GM12878 (cell line): ENCODE measurements at regions not wholly inside any gene's neighbourhood (a gene's known extent, or its start where the extent isn't known, plus 50 kb on each side); places are given as distances from the start of the nearest gene placed in this dataset.

ENCODE experiments used
- ATAC-seq: fragments of 200-7000 bp; cut with Tn5 transposase; 3 replicates; pipeline ENCODE4 v1.9.1; 2020; ENCODE audit warnings: mild to moderate bottlenecking, moderate library complexity
- BruUV-seq: library from RNA; stranded (reverse); fragments of 400-500 nt; replicated peaks from 2 replicates; lab custom pipeline; 2021; lab: Mats Ljungman, UMichigan
- CTCF ChIA-PET: fragments of 300-600 bp; sonication (Branson Sonifier 250); formaldehyde crosslinking; extraction: SDS; loops from one replicate; lab custom pipeline; 2021; ENCODE audit warnings: inconsistent platforms; lab: Yijun Ruan, JAX
- POLR2A ChIA-PET: fragments of 350-600 bp; formaldehyde crosslinking; extraction: SDS; loops from one replicate; lab custom pipeline; 2021; ENCODE audit warnings: inconsistent platforms; lab: Charles Lee
- RAD21 ChIA-PET: fragments of 300-600 bp; sonication (Branson Sonifier 250); formaldehyde crosslinking; loops from one replicate; lab custom pipeline; 2023; ENCODE audit warnings: antibody characterized with exemption; ENCODE audit not compliant: unreplicated experiment; lab: Charles Lee
- SMC1A ChIA-PET: fragments of 300-600 bp; sonication (Branson Sonifier 250); formaldehyde crosslinking; loops from one replicate; lab custom pipeline; 2023; ENCODE audit not compliant: unreplicated experiment, uncharacterized antibody; lab: Charles Lee
- DNase-seq: peaks from one replicate; pipeline ENCODE4 v3.0.0-alpha.2; 2011; ENCODE audit warnings: low read depth, low spot score
- FAIRE-seq: peaks from 3 replicates; lab custom pipeline; 2011; peaks lifted over from hg19 to GRCh38; lab: Jason Lieb, UNC
- H2AFZ ChIP-seq: 2 replicates; pipeline ENCODE4 v1.6.0; 2011; ENCODE audit warnings: low read depth, low read length, control low read depth; ENCODE audit not compliant: control insufficient read depth
- H3K27ac ChIP-seq: 2 replicates; pipeline ENCODE4 v1.5.1; 2011; ENCODE audit warnings: control low read depth; ENCODE audit not compliant: control insufficient read depth, insufficient read depth
- H3K27me3 ChIP-seq, 2 experiments: replicated peaks in 1 of 2; 2 replicates each; pipeline versions ENCODE4 v1.6.0 to v1.6.1; 2011; ENCODE audit warnings: low read length in 1 of 2; ENCODE audit not compliant: control insufficient read depth in 2 of 2, insufficient read depth in 2 of 2
- H3K36me3 ChIP-seq, 2 experiments: 2 replicates each; pipeline ENCODE4 v1.5.1; 2011; ENCODE audit warnings: low read length in 1 of 2; ENCODE audit not compliant: control insufficient read depth in 2 of 2, insufficient read depth in 2 of 2
- H3K4me1 ChIP-seq: 2 replicates; pipeline ENCODE4 v1.6.1; 2011; ENCODE audit warnings: mild to moderate bottlenecking, low read length, moderate library complexity, mixed read lengths; ENCODE audit not compliant: control insufficient read depth, insufficient read depth
- H3K4me2 ChIP-seq: 2 replicates; pipeline ENCODE4 v1.6.0; 2011; ENCODE audit warnings: control low read depth; ENCODE audit not compliant: control insufficient read depth, insufficient read depth
- H3K4me3 ChIP-seq: fragments of 200-600 bp; sonication (generic); 2 replicates; pipeline ENCODE4 v1.5.1; 2016
- H3K79me2 ChIP-seq: 2 replicates; pipeline ENCODE4 v1.6.0; 2011; ENCODE audit warnings: low read length; ENCODE audit not compliant: control insufficient read depth, insufficient read depth
- H3K9ac ChIP-seq: 2 replicates; pipeline ENCODE4 v1.8.0; 2011; ENCODE audit warnings: low read length, control low read depth, mixed read lengths; ENCODE audit not compliant: control insufficient read depth, insufficient read depth
- H3K9me3 ChIP-seq: replicated peaks from 3 replicates; pipeline ENCODE4 v1.5.1; 2011; ENCODE audit warnings: mild to moderate bottlenecking, low read length; ENCODE audit not compliant: control insufficient read depth, insufficient read depth
- H4K20me1 ChIP-seq: 2 replicates; pipeline ENCODE4 v1.6.0; 2011; ENCODE audit not compliant: control insufficient read depth, insufficient read depth
- ASH2L ChIP-seq: fragments of 300-600, 200-600 bp; sonication (generic); IDR thresholded peaks from 2 replicates; pipeline ENCODE4 v1.6.1; 2017; ENCODE audit warnings: low read depth, mild to moderate bottlenecking, borderline replicate concordance
- BMI1 ChIP-seq: fragments of 450-650 bp; IDR thresholded peaks from 2 replicates; pipeline ENCODE4 v1.6.1; 2016; ENCODE audit warnings: mild to moderate bottlenecking, moderate library complexity, borderline replicate concordance
- CBX3 ChIP-seq: fragments of 200-600 bp; sonication (generic); IDR thresholded peaks from 2 replicates; pipeline ENCODE4 v1.6.1; 2016; ENCODE audit warnings: low read depth, borderline replicate concordance
- FOS ChIP-seq: IDR thresholded peaks from 3 replicates; pipeline ENCODE4 v1.6.1; 2011; ENCODE audit warnings: borderline replicate concordance; ENCODE audit not compliant: insufficient read length; ENCODE audit errors: extremely low read depth
- FOXK2 ChIP-seq: fragments of 450-650 bp; IDR thresholded peaks from 2 replicates; pipeline ENCODE4 v1.6.1; 2017; ENCODE audit warnings: mild to moderate bottlenecking, moderate library complexity
- HCFC1 ChIP-seq: fragments of 150-350 bp; IDR thresholded peaks from 2 replicates; pipeline ENCODE4 v1.6.1; 2014; ENCODE audit warnings: low read length
- JUND ChIP-seq: IDR thresholded peaks from 2 replicates; pipeline ENCODE4 v1.6.1; 2012; ENCODE audit warnings: low read depth, mild to moderate bottlenecking, low read length, improper control_type of control experiment, moderate library complexity
- MEF2A ChIP-seq: IDR thresholded peaks from 2 replicates; pipeline ENCODE4 v1.6.1; 2011; ENCODE audit warnings: low read depth, mild to moderate bottlenecking, low read length, moderate library complexity; ENCODE audit not compliant: insufficient read depth
- MTA2 ChIP-seq: fragments of 450-650 bp; IDR thresholded peaks from 2 replicates; pipeline ENCODE4 v1.6.1; 2016; ENCODE audit warnings: low read depth, mild to moderate bottlenecking, moderate library complexity
- MYB ChIP-seq: fragments of 150-350 bp; IDR thresholded peaks from 2 replicates; pipeline ENCODE4 v1.6.1; 2014; ENCODE audit warnings: mild to moderate bottlenecking, low read depth, low read length, borderline replicate concordance
- RCOR1 ChIP-seq: conservative IDR thresholded peaks from 2 replicates; pipeline ENCODE4 v1.6.1; 2012; ENCODE audit warnings: low read depth, low read length, improper control_type of control experiment
- SMAD5 ChIP-seq: IDR thresholded peaks from 2 replicates; pipeline ENCODE4 v1.6.1; 2016; ENCODE audit warnings: antibody characterized with exemption, low read depth
- SMC3 ChIP-seq: IDR thresholded peaks from 2 replicates; pipeline ENCODE4 v1.6.1; 2011; ENCODE audit warnings: low read length, improper control_type of control experiment, borderline replicate concordance
- ZNF207 ChIP-seq: fragments of 450-650 bp; IDR thresholded peaks from 2 replicates; pipeline ENCODE4 v1.6.1; 2014; ENCODE audit warnings: antibody characterized with exemption, mild to moderate bottlenecking, borderline replicate concordance
- WGBS: methylation state at CpG from one replicate; pipeline ENCODE4 v1.1.6; 2016; ENCODE audit warnings: low lambda C conversion rate; ENCODE audit not compliant: insufficient replicate concordance, insufficient coverage; ENCODE audit errors: missing lambda C conversion rate; 5-methylcytosine and 5-hydroxymethylcytosine counted together
- in situ Hi-C: fragments of 300-500 bp; cut with MboI; formaldehyde crosslinking; loops from 9 replicates; pipeline ENCODE4 v1.14.3; 2018; ENCODE audit warnings: mixed read lengths
- intact Hi-C: fragments of 100-400 bp; cut with micrococcal nuclease; formaldehyde crosslinking; loops from one replicate; pipeline ENCODE4 v1.14.2; 2022; ENCODE audit not compliant: unreplicated experiment
- TF ChIP-seq, protein P1 (sequence below): fragments of 450-650 bp; formaldehyde crosslinking; IDR thresholded peaks from 2 replicates; pipeline ENCODE4 v1.4.0; 2022; ENCODE audit warnings: mild to moderate bottlenecking, moderate library complexity

DNA sequence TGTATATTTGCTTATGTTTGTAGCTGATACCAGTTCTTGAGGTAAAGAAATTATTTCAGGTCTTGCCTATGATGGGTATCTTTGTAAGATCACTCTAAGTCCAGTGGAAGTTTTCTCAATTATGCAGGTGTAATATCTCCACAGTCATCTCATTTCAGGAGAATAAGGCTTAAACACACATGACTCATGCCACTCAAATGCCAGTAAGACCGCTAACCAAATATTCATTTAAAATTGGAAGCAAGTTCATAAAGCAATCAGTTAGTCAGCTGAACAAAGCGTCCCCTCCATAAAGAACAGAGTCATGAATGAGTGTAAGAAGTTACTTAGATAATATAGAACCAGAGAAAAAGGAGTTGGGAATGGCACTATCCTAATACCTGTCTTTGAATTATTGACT is 248.7 kb downstream of the LURAP1L start:
- no TSS peak for BruUV-seq
- Histone ChIP-seq H3K27me3 (no peaks in the 10 kb centered on the region), H4K20me1 (no peaks in the 10 kb centered on the region)
- DNase-seq: no peak
- TF ChIP-seq ASH2L: no peak
- no peak for TF ChIP-seq MYB
- TF ChIP-seq JUND: no peak
- no peak for TF ChIP-seq CBX3
- no peak for TF ChIP-seq RCOR1
- no peak for TF ChIP-seq MTA2
- no peak for TF ChIP-seq BMI1
- TF ChIP-seq, all 136 proteins: peak for 0
- Histone ChIP-seq H3K9me3 (no peaks in the 10 kb centered on the region), H2AFZ (no peak overlapping the region), H3K4me2 (no peak overlapping the region), H3K27ac (no peak overlapping the region), H3K4me3 (no peak overlapping the region), H3K79me2 (no peaks in the 10 kb centered on the region), H3K4me1 (no peaks in the 10 kb centered on the region), H3K9ac (no peak overlapping the region), H3K36me3 (no peaks in the 10 kb centered on the region)
- POLR2A ChIA-PET: no interaction called here
- ATAC-seq (no peak), FAIRE-seq (no peak)
- WGBS: 0% methylated on average over 2 of the region's 2 CpGs
- RAD21 ChIA-PET: no interaction called here
- SMC1A ChIA-PET: no interaction called here
- intact Hi-C loops: no loop called here
- in situ Hi-C loops: no loop called here
- CTCF ChIA-PET: interaction anchor here (1.8 kb wide), 1 partner anchor 11 kb away, joined by 8 read pairs; no protein-coding TSS in a partner anchor

GRCh38 chr9:13026956-13027355 is 252.1 kb downstream of the LURAP1L start:
- no peak overlapping the region for H3K4me2 ChIP-seq
- no peak overlapping the region for H3K27ac ChIP-seq
- H3K4me1 ChIP-seq: no peaks in the 10 kb centered on the region
- SMC1A ChIA-PET: no interaction called here
- in situ Hi-C loops (loop anchor here (5.0 kb wide), 1 partner anchor 40 kb away; no protein-coding TSS in a partner anchor), intact Hi-C loops (no loop called here)
- H3K9me3 ChIP-seq: no peaks in the 10 kb centered on the region
- WGBS: 0% methylated on average over 3 of the region's 3 CpGs
- no peak overlapping the region for H2AFZ ChIP-seq
- TF ChIP-seq ZNF207: no peak
- TF ChIP-seq HCFC1: no peak
- no peak for TF ChIP-seq SMAD5
- TF ChIP-seq SMC3: no peak
- no peak for TF ChIP-seq FOXK2
- no peak for TF ChIP-seq MEF2A
- no peak for TF ChIP-seq BMI1
- no peak for TF ChIP-seq FOS
- TF ChIP-seq, protein P1, sequence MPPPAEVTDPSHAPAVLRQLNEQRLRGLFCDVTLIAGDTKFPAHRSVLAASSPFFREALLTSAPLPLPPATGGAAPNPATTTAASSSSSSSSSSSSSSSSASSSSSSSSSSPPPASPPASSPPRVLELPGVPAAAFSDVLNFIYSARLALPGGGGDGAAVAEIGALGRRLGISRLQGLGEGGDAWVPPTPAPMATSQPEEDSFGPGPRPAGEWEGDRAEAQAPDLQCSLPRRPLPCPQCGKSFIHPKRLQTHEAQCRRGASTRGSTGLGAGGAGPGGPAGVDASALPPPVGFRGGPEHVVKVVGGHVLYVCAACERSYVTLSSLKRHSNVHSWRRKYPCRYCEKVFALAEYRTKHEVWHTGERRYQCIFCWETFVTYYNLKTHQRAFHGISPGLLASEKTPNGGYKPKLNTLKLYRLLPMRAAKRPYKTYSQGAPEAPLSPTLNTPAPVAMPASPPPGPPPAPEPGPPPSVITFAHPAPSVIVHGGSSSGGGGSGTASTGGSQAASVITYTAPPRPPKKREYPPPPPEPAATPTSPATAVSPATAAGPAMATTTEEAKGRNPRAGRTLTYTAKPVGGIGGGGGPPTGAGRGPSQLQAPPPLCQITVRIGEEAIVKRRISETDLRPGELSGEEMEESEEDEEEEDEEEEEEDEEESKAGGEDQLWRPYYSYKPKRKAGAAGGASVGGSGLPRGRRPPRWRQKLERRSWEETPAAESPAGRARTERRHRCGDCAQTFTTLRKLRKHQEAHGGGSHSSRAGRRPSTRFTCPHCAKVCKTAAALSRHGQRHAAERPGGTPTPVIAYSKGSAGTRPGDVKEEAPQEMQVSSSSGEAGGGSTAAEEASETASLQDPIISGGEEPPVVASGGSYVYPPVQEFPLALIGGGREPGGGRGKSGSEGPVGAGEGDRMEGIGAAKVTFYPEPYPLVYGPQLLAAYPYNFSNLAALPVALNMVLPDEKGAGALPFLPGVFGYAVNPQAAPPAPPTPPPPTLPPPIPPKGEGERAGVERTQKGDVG (CRISPR knock-in tag): no peak
- CTCF ChIA-PET: no interaction called here
- FAIRE-seq (no peak), ATAC-seq (no peak), DNase-seq (no peak)
- no peaks in the 10 kb centered on the region for H3K27me3 ChIP-seq
- POLR2A ChIA-PET: interaction anchor here (0.5 kb wide), 1 partner anchor 88 kb away, joined by 3 read pairs; no protein-coding TSS in a partner anchor
- no peaks in the 10 kb centered on the region for H4K20me1 ChIP-seq
- no peak overlapping the region for H3K4me3 ChIP-seq
- H3K9ac ChIP-seq: no peak overlapping the region
- H3K79me2 ChIP-seq: no peaks in the 10 kb centered on the region
- RAD21 ChIA-PET: no interaction called here
- H3K36me3 ChIP-seq: no peaks in the 10 kb centered on the region
- no TSS peak for BruUV-seq
